Stimulated activated CD4-positive, alpha-beta T cell treated with anti-CD3 and anti-CD28 coated beads, Interleukin-12 subunit alpha, Interleukin-12 subunit beta, amount 100 ng/mL, for 24 hours (primary cell): ENCODE measurements at regions not wholly inside any gene's neighbourhood (a gene's known extent, or its start where the extent isn't known, plus 50 kb on each side); places are given as distances from the start of the nearest gene placed in this dataset.

Experiments
- DNase-seq, 2 experiments: peaks; one replicate each; pipeline ENCODE4 v3.0.0-alpha.2; 2020; ENCODE audit warnings: low read depth in 2 of 2

DNA sequence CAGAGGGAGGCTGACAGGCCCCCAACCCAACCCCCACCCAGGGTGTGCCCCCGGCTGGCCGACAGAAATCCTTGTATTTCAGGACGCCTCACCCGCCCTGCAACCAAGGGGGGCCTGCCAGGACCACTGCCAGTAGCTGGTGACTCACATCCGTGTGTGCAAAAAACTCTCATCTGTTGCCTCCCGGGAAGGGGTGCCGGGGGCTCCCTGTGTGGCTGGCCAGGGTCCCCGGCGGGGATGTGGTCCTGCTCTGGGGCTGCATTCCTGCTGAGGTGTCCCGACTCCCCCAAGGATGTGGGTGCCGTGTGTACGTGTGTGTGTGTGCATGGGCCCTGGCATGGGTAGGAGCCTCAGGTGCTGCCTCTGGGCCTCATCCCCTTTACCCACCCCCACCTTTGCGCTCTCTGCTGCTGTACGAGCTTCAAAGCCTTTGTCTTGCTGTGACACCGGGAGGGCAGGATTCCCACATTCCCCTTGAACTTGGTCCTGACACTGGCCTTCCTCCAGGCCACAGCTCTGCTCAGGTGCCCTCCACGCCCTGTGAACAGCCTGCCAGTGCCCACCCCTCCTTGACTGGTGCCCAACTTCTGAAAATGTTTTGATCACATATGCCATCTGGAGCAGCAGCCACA is 226.3 kb upstream of the HDAC4 start:
- no peak for DNase-seq

- no peak for DNase-seq
These were observed 225.3 kb upstream of the HDAC4 start for GRCh38 chr2:239625971-239626734.

- no peak for DNase-seq
These were observed 224.5 kb upstream of the HDAC4 start for GRCh38 chr2:239625156-239625845.

DNA sequence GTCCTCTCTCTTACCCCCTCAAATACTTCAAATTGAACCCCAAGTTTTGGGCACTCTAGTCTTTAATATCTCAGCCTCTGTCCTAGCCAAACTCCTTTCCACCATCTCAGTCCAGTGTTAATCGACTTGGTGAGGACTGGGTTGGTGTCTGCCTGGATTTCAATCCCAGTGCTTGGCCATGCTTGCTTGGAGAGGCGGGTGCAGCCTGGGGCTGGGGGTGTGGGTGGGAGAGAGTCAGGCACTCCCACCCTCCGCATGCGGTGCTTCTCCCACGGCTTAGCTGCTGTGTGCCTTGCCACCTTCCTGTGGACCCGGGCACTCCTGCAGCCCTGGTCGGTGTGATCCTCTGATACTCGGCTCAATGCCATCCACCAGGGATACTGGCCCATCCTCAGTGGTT is 220.8 kb upstream of the HDAC4 start:
- no peak for DNase-seq

GRCh38 chr2:239619369-239619768 is 218.5 kb upstream of the HDAC4 start:
- no peak for DNase-seq

DNA sequence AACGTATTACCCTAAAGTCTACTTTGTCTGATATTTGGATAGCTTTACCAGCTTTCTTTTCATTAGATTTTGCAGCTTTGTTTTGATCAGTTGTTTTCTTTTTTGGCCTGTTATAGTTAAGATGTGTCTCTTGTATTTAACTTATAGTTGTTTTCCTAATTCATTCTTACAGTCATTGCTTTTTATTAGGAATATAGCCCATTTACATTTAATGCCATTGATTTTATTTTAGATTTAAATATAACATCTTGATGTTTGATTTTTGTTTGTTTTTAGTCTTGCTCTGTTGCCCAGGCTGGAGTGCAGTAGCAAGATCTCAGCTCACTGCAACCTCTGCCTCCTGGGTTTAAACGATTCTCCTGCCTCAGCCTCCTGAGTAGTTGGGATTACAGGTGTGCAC is 215.9 kb upstream of the HDAC4 start:
- DNase-seq: no peak

DNA sequence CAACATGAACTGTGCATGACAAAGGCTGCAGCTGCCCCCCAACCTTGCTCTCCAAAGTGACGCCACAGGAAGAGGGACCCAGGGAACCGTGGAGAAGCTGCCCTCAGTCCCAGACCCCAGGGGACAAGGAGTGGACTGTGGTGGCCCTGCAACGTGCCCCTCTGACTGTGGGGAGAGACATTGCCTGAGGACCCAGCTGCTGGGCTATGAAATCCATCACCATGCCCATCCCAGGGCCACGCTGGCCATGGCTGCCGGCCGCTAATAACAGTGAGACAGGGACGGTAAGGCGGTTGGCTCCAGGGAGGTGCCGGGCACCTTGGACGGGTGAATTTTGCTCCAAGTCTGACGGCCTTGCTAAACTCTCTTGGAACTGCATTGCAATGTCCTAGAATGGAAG is 211.3 kb upstream of the HDAC4 start:
- no peak for DNase-seq

- no peak for DNase-seq
These were observed 210.5 kb upstream of the HDAC4 start for GRCh38 chr2:239611222-239611795.

GRCh38 chr2:239610457-239611221 is 209.8 kb upstream of the HDAC4 start:
- no peak for DNase-seq

GRCh38 chr2:239609607-239610310 is 208.9 kb upstream of the HDAC4 start:
- no peak for DNase-seq

DNA sequence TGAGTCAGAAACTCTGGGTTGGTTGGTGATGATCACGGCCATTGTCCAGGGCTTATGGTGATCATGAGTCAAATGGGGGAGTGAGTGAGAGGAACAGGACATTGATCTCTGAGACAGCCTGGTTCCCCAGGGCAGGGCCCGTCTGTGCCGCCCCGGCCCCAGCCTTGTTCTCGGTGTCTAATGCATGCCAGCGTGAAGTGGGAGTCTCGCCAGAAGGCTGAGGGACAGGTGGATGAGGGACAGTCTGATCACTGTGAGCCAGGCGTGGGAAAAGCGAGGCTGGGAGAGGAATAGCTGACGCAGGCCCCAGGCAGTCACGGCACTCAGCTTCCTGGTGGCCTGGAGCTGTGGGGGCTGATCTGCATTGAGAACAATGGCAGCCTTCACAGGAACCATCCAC is 208.3 kb upstream of the HDAC4 start:
- no peak for DNase-seq

- DNase-seq: no peak
These were observed 207.9 kb upstream of the HDAC4 start for GRCh38 chr2:239608723-239609122.

GRCh38 chr2:239608260-239608659 is 207.4 kb upstream of the HDAC4 start:
- no peak for DNase-seq

DNA sequence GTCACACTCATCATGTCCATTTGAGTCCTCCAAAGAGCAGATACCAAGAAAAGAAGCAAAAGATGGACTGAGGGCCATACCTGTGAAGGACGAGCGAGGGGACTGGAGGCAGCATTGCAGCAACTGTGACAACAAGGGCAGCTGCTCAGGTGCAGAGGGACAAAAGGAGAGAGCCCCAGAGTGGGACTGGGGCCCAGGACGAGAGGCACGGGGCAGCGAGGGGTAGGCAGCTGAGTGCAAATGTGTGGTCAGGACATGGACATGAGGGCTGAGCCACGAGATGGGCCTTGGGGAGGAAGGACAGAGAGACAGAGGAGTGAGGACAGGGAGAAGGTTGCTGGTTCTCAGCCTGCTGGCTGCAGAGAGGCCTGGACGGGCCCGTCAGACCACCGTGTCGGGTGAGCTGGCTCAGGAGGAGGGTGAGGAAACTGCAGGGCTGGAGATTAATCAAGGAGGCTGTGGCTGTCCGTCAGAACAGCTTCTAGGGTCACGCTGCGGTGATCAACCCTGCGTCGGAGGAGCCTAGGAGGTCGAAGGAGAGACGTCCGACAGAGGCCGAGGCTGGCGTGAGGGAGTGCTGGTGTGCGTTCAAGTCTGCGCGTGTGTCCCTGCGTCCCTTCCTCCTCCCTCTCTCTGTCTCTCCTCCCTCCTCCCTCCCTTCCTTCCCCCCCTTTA is 206.8 kb upstream of the HDAC4 start:
- DNase-seq: no peak

DNA sequence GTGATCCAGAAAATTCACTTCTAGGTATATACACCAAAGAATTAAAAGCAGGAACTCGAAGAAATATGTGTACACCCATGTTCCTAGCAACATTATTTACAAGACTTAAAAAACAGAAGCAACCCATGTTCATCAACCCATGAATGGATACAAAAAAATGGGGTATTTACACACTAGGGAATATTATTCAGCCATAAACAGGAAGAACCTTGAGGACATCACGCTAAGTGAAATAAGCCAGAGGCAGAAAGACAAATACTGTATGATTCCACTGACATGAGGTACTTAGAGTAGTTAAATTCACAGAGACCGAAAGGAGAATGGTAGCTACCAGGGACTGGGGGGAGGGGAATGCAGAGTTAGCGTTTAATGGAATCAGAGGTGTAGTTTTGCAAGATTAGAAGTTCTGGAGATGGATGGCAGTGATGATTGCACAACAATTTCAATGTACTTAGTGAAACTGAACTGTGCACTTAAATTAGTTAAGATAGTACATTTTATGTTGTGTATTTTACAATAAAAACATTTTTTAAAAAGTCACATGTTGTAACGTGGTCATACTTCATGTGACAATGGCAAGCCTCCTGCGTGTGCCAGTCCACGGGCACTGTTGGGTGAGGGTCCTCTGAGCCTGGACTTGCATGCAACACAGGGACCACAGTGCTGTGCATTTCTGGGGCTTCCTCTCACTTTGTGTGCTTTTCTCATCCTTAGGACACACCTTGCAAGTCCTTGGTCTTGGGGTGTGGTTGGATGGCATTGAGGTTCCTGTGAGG is 206.1 kb upstream of the HDAC4 start:
- DNase-seq: no peak

GRCh38 chr2:239605976-239606375 is 205.2 kb upstream of the HDAC4 start:
- no peak for DNase-seq

- no peak for DNase-seq
These were observed 204.6 kb upstream of the HDAC4 start for GRCh38 chr2:239605409-239605808.

DNA sequence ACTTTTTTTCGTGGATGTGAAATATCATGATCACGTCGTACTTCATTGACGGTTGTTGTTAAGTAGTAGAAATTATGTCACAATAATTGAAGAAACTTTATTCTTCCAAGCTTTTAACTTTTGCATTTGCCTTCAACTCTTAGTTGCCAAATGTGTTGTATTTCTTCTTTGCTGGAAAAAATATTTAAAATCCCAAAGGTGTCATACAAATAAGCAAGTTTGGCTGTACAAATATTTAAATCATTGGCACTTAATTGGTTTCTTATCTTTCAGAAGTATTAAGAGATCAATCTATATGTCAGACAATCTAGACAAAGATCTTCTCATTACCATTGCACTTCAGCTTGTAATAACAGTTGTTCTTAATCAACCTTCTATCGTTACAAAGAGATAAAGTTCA is 204.0 kb upstream of the HDAC4 start:
- no peak for DNase-seq

- no peak for DNase-seq
These were observed 202.9 kb upstream of the HDAC4 start for GRCh38 chr2:239603411-239604356.
